C4-2B (cell line): ENCODE measurements at regions not wholly inside any gene's neighbourhood (a gene's known extent, or its start where the extent isn't known, plus 50 kb on each side); places are given as distances from the start of the nearest gene placed in this dataset.

Experiments used
- CTCF ChIP-seq: fragments of 450-650 bp; conservative IDR thresholded peaks from 2 replicates; pipeline ENCODE4 v1.5.1; 2017; ENCODE audit warnings: mild to moderate bottlenecking
- ZFX ChIP-seq: fragments of 450-650 bp; IDR thresholded peaks from 2 replicates; pipeline ENCODE4 v1.6.1; 2017

DNA sequence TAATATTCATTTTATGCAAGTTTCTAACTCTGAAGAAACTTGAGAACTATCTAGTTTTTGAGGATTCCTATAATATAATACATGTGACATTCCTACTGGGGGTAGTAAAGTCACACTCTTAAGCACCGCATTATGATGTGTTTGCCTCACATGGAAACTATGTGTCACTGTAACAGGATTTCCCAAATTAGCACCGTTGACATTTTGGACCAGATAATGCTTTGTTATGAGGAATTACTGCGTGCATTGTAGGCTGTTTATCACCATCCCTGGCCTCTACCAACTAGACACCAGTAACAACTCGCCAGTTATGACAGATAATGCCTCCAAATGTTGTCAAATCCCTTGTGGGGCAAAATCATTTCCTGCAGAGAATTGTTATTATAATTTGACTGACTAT lies 267.8 kb downstream of the RAP2B start:
- TF ChIP-seq CTCF (no peak), ZFX (no peak)
